ENCODE measurements at regions not wholly inside any gene's neighbourhood (a gene's known extent, or its start where the extent isn't known, plus 50 kb on each side); places are given as distances from the start of the nearest gene placed in this dataset.

- no peak for TF ChIP-seq CTCF (IDR thresholded peaks at IDR 0.05)
- no peak for TF ChIP-seq EP300 (IDR thresholded peaks at IDR 0.05; ENCODE audit: low read depth)
- no peak for TF ChIP-seq POLR2A (IDR thresholded peaks at IDR 0.05)
Measured at GRCh38 chr18:37956902-37957301, 391.3 kb upstream of the CELF4 start.
